ENCODE measurements at regions not wholly inside any gene's neighbourhood (a gene's known extent, or its start where the extent isn't known, plus 50 kb on each side); places are given as distances from the start of the nearest gene placed in this dataset.
"Not testable (repeated sequence)": the region's sequence is repeated elsewhere in the genome, so short reads cannot be mapped to it uniquely, and the experiment has no call there.

DNA sequence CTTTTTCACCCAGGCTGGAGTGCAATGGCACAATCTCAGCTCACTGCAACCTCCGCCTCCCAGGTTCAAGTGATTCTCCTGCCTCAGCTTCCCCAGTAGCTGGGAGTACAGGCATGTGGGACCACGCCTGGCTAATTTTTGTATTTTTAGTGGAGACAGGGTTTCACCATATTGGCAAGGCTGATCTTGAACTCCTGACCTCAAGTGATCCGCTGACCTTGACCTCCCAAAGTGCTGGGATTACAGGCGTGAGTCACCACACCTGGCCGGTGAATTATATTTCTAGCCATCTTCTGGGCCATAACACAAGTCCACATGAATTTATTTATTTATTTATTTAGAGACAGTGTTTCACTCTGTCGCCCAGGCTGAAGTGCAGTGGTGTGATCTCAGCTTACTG lies 105.0 kb upstream of the XPO1 start:
- not testable (repeated sequence) for H3K27ac ChIP-seq (ENCODE audit: low read length); H3K36me3 ChIP-seq (ENCODE audit: control insufficient read depth in 1 of 2, insufficient read depth in 2 of 2, low read length in 2 of 2); H3K9me3 ChIP-seq (ENCODE audit: control insufficient read depth in 1 of 2, low read length in 2 of 2); H3K4me3 ChIP-seq (ENCODE audit: low read depth in 1 of 2, low read length in 2 of 2); H3K4me1 ChIP-seq (ENCODE audit: control insufficient read depth in 1 of 2, insufficient read depth in 2 of 2, low read length in 2 of 2); H3K27me3 ChIP-seq (ENCODE audit: low read depth, low read length)

DNA sequence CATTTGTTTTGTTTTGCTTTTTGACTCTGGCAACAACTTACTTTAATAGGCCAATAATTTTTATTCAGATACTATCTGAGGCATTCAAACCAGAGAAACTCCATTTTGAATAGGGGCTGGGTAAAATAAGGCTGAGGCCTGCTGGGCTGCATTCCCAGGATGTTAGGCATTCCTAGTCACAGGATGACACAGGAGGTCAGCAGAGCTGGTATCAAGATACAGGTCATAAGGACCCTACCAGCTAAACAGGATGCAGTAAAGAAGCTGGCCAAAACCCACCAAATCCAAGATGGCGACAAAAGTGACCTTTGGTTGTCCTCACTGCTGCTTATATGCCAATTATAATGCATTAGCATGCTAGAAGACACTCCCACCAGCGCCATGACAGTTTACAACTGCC lies 102.2 kb upstream of the XPO1 start:
- H3K36me3 ChIP-seq (ENCODE audit: control insufficient read depth in 1 of 2, insufficient read depth in 2 of 2, low read length in 2 of 2) = no peaks in the 10 kb centered on the region
- H3K4me1 ChIP-seq (ENCODE audit: control insufficient read depth in 1 of 2, insufficient read depth in 2 of 2, low read length in 2 of 2) = no peaks in the 10 kb centered on the region
- H3K27ac ChIP-seq (ENCODE audit: low read length) = no peak overlapping the region
- H3K9me3 ChIP-seq (ENCODE audit: control insufficient read depth in 1 of 2, low read length in 2 of 2) = no peaks in the 10 kb centered on the region
- H3K4me3 ChIP-seq (ENCODE audit: low read depth in 1 of 2, low read length in 2 of 2) = no peak overlapping the region
- no peaks in the 10 kb centered on the region for H3K27me3 ChIP-seq (ENCODE audit: low read depth, low read length)

DNA sequence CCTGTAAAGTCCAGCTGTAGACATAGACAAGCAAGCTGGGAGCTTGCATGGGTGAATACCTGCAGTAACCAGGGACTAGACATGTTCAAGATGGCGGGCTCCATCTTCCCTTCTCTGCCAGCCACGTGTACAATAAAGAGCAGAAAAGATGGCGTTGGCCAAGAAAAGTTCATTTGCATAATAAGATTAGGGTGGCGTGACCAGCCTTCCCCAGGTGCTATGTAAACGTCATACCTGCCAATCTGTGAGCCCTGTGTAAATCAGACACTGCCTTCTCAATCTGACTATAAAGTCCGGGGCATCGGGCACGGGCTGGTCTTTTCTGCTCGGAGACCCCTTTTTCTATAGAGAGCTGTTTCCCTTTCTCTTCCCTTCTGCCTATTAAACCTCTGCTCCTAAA lies 101.6 kb upstream of the XPO1 start:
- no peaks in the 10 kb centered on the region for H3K27me3 ChIP-seq (ENCODE audit: low read depth, low read length)

DNA sequence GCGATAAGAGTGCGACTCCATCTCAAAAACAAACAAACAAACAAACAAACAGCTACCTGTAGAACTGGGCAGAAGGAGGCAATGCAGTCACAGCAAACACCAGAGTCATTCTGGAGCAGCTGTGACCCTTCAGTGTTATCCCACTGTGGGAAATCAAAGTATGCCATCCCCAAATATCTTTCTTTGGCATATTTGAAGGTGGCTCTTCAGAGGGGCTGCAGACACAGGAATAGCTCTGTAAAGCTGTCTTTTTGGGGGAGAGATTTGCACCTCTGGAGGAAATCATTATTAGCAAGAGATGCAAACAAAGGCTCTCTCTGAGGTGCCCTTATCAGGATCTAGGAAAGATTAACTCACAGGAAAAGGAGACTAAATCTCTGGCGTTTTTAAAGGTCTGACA lies 98.5 kb upstream of the XPO1 start:
- no peaks in the 10 kb centered on the region for H3K27me3 ChIP-seq (ENCODE audit: low read depth, low read length)
- H3K4me3 ChIP-seq (ENCODE audit: low read depth in 1 of 2, low read length in 2 of 2) = no peak overlapping the region

More for the DNA sequence above, 101.6 kb upstream of the XPO1 start:
- no peaks in the 10 kb centered on the region for H3K36me3 ChIP-seq (ENCODE audit: control insufficient read depth in 1 of 2, insufficient read depth in 2 of 2, low read length in 2 of 2)
- no peaks in the 10 kb centered on the region for H3K4me1 ChIP-seq (ENCODE audit: control insufficient read depth in 1 of 2, insufficient read depth in 2 of 2, low read length in 2 of 2)
- H3K27ac ChIP-seq (ENCODE audit: low read length) = no peak overlapping the region
- H3K9me3 ChIP-seq (ENCODE audit: control insufficient read depth in 1 of 2, low read length in 2 of 2) = no peaks in the 10 kb centered on the region
- no peak overlapping the region for H3K4me3 ChIP-seq (ENCODE audit: low read depth in 1 of 2, low read length in 2 of 2)

DNA sequence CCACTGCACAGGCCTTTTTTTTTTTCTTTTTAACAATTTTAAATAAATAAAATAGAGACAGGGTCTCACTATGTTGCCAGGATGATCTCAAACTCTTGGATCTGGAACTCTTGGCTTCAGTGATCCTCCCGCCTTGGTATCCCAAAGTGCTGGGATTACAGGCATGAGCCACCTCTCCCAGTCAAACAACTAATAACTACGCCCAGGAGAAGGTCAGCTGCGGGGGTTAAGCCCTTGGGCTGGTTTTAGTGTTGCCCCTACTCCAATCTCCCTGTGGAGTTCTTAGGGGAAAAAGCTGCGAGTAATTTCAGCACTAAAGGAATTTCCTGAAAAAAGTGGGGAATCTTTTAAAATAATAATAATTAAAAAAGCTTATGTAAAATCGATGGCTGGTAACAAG lies 96.4 kb upstream of the XPO1 start:
- no peaks in the 10 kb centered on the region for H3K9me3 ChIP-seq (ENCODE audit: control insufficient read depth in 1 of 2, low read length in 2 of 2)
- no peaks in the 10 kb centered on the region for H3K27me3 ChIP-seq (ENCODE audit: low read depth, low read length)
- H3K27ac ChIP-seq (ENCODE audit: low read length) = no peak overlapping the region
- H3K4me3 ChIP-seq (ENCODE audit: low read depth in 1 of 2, low read length in 2 of 2) = no peak overlapping the region
- H3K36me3 ChIP-seq (ENCODE audit: control insufficient read depth in 1 of 2, insufficient read depth in 2 of 2, low read length in 2 of 2) = no peaks in the 10 kb centered on the region
- H3K4me1 ChIP-seq (ENCODE audit: control insufficient read depth in 1 of 2, insufficient read depth in 2 of 2, low read length in 2 of 2) = no peaks in the 10 kb centered on the region

More for the DNA sequence above, 98.5 kb upstream of the XPO1 start:
- no peak overlapping the region for H3K27ac ChIP-seq (ENCODE audit: low read length)
- H3K9me3 ChIP-seq (ENCODE audit: control insufficient read depth in 1 of 2, low read length in 2 of 2) = no peaks in the 10 kb centered on the region
- H3K4me1 ChIP-seq (ENCODE audit: control insufficient read depth in 1 of 2, insufficient read depth in 2 of 2, low read length in 2 of 2) = no peaks in the 10 kb centered on the region
- no peaks in the 10 kb centered on the region for H3K36me3 ChIP-seq (ENCODE audit: control insufficient read depth in 1 of 2, insufficient read depth in 2 of 2, low read length in 2 of 2)

DNA sequence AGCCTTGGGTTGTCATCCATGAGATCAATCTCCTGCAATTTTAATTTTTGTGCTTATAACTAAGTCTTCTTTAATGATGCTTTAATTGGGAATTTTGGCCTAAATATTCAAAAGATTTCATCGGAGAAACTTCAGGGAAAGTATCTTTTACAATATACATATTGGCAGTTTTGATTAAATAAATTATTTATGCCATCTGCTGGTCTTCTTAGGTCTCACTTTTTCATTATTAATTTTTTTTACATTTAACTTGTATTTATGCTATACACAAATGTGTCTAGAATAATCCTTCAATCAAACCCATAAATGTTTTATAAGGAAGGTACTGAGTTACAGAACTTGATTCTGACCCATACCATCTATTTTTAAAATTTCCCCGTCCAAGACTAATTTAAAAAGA lies 95.1 kb upstream of the XPO1 start:
- Histone ChIP-seq H3K4me1 (ENCODE audit: control insufficient read depth in 1 of 2, insufficient read depth in 2 of 2, low read length in 2 of 2) (no peaks in the 10 kb centered on the region), H3K27ac (ENCODE audit: low read length) (no peak overlapping the region), H3K4me3 (ENCODE audit: low read depth in 1 of 2, low read length in 2 of 2) (no peak overlapping the region), H3K9me3 (ENCODE audit: control insufficient read depth in 1 of 2, low read length in 2 of 2) (no peaks in the 10 kb centered on the region), H3K27me3 (ENCODE audit: low read depth, low read length) (no peaks in the 10 kb centered on the region), H3K36me3 (ENCODE audit: control insufficient read depth in 1 of 2, insufficient read depth in 2 of 2, low read length in 2 of 2) (no peaks in the 10 kb centered on the region)

DNA sequence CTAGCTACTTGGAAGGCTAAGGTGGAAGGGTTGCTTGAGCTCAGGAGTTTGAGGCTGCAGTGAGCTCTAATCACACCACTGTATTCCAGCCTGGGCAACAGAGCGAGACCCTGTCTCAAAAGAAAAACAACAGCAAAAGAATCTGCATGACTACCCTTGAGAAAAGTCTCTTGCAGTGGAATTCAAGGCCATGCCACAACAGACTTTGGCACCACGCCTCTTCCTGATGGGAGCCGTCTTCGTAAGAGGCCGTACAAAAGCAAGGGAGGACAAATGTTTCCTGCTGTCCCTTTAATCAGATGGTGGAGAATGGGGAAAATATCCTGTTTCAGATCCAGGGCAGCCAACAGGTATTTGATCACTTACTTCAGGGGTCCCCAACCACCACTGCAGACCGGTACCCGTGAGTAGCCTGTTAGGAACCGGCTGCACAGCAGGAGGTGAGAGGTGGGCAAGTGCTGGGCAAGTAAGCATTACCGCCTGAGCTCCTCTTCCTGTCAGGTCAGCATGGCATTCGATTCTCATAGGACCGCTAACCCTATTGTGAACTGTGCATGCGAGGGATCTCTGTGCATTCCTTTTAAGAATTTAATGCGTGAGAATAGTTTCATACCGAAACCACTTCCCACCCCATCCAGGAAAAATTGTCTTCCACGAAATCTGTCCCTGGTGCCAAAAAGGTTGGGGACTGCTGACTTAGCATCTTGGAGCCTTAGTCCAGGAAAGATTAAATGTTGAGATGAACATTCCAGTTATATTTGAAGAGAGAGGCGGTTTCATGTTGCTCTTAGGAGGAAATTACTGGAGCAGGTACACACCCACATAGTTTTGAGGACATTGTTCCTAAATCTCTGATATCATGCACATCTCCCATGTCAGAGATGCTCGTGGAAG lies 94.4 kb upstream of the XPO1 start:
- no peak overlapping the region for H3K27ac ChIP-seq (ENCODE audit: low read length)
- H3K9me3 ChIP-seq (ENCODE audit: control insufficient read depth in 1 of 2, low read length in 2 of 2) = no peaks in the 10 kb centered on the region
- no peak overlapping the region for H3K4me3 ChIP-seq (ENCODE audit: low read depth in 1 of 2, low read length in 2 of 2)
- no peaks in the 10 kb centered on the region for H3K36me3 ChIP-seq (ENCODE audit: control insufficient read depth in 1 of 2, insufficient read depth in 2 of 2, low read length in 2 of 2)
- H3K27me3 ChIP-seq (ENCODE audit: low read depth, low read length) = no peaks in the 10 kb centered on the region
- no peaks in the 10 kb centered on the region for H3K4me1 ChIP-seq (ENCODE audit: control insufficient read depth in 1 of 2, insufficient read depth in 2 of 2, low read length in 2 of 2)

DNA sequence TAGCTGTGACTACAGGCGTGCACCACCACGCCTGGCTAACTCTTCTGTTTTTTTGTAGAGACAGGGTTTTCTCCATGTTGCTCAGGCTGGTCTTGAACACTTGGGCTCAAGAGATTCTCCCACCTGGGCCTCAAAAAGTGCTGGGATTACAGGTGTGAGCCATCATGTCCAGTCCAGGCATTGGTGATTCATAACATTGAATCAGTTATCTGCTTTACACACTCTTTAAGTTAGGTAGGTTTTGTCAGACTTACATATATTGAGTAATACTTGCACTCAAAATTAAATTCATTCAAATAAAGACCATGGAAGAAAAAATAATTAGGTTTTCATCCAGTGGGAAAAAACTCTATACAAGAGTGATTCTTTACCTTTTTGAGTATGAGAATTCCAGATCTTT lies 93.2 kb upstream of the XPO1 start:
- H3K27me3 ChIP-seq (ENCODE audit: low read depth, low read length) = no peaks in the 10 kb centered on the region
- no peaks in the 10 kb centered on the region for H3K4me1 ChIP-seq (ENCODE audit: control insufficient read depth in 1 of 2, insufficient read depth in 2 of 2, low read length in 2 of 2)
- H3K36me3 ChIP-seq (ENCODE audit: control insufficient read depth in 1 of 2, insufficient read depth in 2 of 2, low read length in 2 of 2) = no peaks in the 10 kb centered on the region
- H3K27ac ChIP-seq (ENCODE audit: low read length) = no peak overlapping the region
- no peak overlapping the region for H3K4me3 ChIP-seq (ENCODE audit: low read depth in 1 of 2, low read length in 2 of 2)
- no peaks in the 10 kb centered on the region for H3K9me3 ChIP-seq (ENCODE audit: control insufficient read depth in 1 of 2, low read length in 2 of 2)

DNA sequence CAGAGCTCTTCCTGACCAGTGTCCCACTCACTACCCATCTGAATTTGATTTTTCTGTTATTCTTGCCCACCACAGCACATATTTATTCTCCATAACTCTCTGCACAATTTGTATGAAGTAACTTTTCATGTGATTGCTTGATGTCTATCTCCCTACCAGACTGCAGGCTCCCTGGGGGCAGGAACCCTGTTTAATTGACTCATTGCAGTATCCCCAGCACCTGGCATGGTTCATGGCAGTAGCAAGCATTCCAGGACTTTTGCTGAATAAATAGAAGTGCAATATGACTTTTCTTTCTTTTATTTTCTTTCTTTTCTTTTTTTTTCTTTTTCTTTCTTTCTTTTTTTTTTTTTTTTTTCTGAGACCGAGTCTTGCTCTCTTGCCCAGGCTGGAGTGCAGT lies 88.7 kb upstream of the XPO1 start:
- no peak overlapping the region for H3K27ac ChIP-seq (ENCODE audit: low read length)
- no peaks in the 10 kb centered on the region for H3K9me3 ChIP-seq (ENCODE audit: control insufficient read depth in 1 of 2, low read length in 2 of 2)
- no peaks in the 10 kb centered on the region for H3K4me1 ChIP-seq (ENCODE audit: control insufficient read depth in 1 of 2, insufficient read depth in 2 of 2, low read length in 2 of 2)
- no peaks in the 10 kb centered on the region for H3K36me3 ChIP-seq (ENCODE audit: control insufficient read depth in 1 of 2, insufficient read depth in 2 of 2, low read length in 2 of 2)
- H3K4me3 ChIP-seq (ENCODE audit: low read depth in 1 of 2, low read length in 2 of 2) = no peak overlapping the region
- no peaks in the 10 kb centered on the region for H3K27me3 ChIP-seq (ENCODE audit: low read depth, low read length)

DNA sequence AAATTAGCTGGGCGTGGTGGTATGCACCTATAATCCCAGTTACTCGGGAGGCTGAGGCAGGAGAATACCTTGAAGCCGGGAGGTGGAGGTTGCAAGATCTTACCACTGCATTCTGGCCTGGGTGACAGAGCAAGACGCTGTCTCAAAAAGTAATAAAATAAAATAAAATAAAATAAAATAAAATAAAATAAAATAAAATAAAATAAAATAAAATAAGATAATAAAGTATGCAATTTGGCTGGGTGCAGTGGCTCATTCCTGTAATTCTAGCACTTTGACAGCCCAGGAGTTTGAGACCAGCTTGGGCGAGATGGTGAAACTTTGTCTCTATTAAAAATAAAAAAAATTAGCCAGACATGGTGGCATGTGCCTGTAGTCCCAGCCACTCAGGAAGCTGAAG lies 85.6 kb upstream of the XPO1 start:
- no peaks in the 10 kb centered on the region for H3K36me3 ChIP-seq (ENCODE audit: control insufficient read depth in 1 of 2, insufficient read depth in 2 of 2, low read length in 2 of 2)
- no peak overlapping the region for H3K27ac ChIP-seq (ENCODE audit: low read length)
- no peaks in the 10 kb centered on the region for H3K4me1 ChIP-seq (ENCODE audit: control insufficient read depth in 1 of 2, insufficient read depth in 2 of 2, low read length in 2 of 2)
- H3K4me3 ChIP-seq (ENCODE audit: low read depth in 1 of 2, low read length in 2 of 2) = no peak overlapping the region
- no peaks in the 10 kb centered on the region for H3K9me3 ChIP-seq (ENCODE audit: control insufficient read depth in 1 of 2, low read length in 2 of 2)
- H3K27me3 ChIP-seq (ENCODE audit: low read depth, low read length) = no peaks in the 10 kb centered on the region

DNA sequence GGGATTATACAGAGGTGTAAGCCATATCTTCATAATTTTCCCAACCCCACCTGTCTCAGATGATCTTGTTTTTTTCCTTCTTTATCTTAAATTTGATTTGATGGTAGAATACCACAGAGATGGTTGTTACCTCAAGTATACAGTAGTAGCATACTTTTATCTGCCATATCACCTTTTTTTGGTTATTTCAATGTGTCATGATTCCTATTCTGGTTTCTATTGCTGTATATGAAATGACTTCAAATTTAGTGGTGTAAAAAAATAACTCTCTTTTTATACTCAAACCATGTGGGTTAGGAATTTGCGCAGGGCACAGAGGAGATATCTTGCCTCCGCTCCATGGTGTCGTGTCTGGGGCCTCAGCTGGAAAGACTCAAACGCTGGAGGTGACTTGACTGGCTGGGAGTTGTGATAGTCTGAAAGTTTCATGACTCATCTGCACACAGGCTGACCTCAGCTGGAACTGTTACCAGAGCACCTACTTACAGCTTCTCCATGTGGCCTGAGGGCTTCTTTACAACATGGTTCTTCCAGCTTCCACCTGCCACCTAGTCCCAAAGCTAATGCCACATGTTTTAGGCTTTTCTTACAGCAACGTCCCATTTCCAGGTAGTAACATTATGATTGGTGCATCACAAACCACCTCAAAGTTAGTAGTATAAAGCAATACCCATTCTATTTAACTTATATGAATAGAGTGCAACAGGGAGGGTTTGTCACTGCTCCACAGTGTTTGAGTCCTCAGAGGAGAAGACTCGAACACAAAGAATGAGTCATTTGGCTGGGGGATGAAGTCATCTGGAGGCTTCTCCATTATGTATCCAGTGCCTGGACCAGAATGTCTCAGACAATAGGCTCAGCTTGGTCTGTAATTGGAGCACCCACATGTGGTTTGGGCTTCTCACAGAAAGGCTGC lies 82.3 kb upstream of the XPO1 start:
- no peaks in the 10 kb centered on the region for H3K36me3 ChIP-seq (ENCODE audit: control insufficient read depth in 1 of 2, insufficient read depth in 2 of 2, low read length in 2 of 2)
- no peak overlapping the region for H3K27ac ChIP-seq (ENCODE audit: low read length)
- no peaks in the 10 kb centered on the region for H3K4me1 ChIP-seq (ENCODE audit: control insufficient read depth in 1 of 2, insufficient read depth in 2 of 2, low read length in 2 of 2)

More for the DNA sequence above, 82.3 kb upstream of the XPO1 start:
- H3K4me3 ChIP-seq (ENCODE audit: low read depth in 1 of 2, low read length in 2 of 2) = no peak overlapping the region
- no peaks in the 10 kb centered on the region for H3K27me3 ChIP-seq (ENCODE audit: low read depth, low read length)
- H3K9me3 ChIP-seq (ENCODE audit: control insufficient read depth in 1 of 2, low read length in 2 of 2) = no peaks in the 10 kb centered on the region
